Osteocyte (in vitro differentiated cells): ENCODE measurements at regions not wholly inside any gene's neighbourhood (a gene's known extent, or its start where the extent isn't known, plus 50 kb on each side); places are given as distances from the start of the nearest gene placed in this dataset.
"Not testable (repeated sequence)": the region's sequence is repeated elsewhere in the genome, so short reads cannot be mapped to it uniquely, and the experiment has no call there.

Experiments
- DNase-seq: peaks from one replicate; pipeline ENCODE4 v3.0.0; 2021; ENCODE audit warnings: mixed read lengths; ENCODE audit not compliant: unreplicated experiment; ENCODE audit errors: extremely low spot score
- H3K27ac Mint-ChIP-seq: one replicate; pipeline ENCODE4 v1.8.0; 2021; ENCODE audit warnings: mild to moderate bottlenecking, mixed read lengths; ENCODE audit not compliant: unreplicated experiment
- H3K27me3 Mint-ChIP-seq: one replicate; pipeline ENCODE4 v1.8.0; 2021; ENCODE audit warnings: mixed read lengths; ENCODE audit not compliant: unreplicated experiment
- H3K36me3 Mint-ChIP-seq: one replicate; pipeline ENCODE4 v1.8.0; 2021; ENCODE audit warnings: mixed read lengths; ENCODE audit not compliant: unreplicated experiment
- H3K4me1 Mint-ChIP-seq: one replicate; pipeline ENCODE4 v1.8.0; 2021; ENCODE audit warnings: mixed read lengths; ENCODE audit not compliant: unreplicated experiment
- H3K4me3 Mint-ChIP-seq: one replicate; pipeline ENCODE4 v1.8.0; 2021; ENCODE audit warnings: mild to moderate bottlenecking, moderate library complexity, mixed read lengths; ENCODE audit not compliant: unreplicated experiment
- H3K9me3 Mint-ChIP-seq: one replicate; pipeline ENCODE4 v1.8.0; 2021; ENCODE audit warnings: mixed read lengths; ENCODE audit not compliant: unreplicated experiment

GRCh38 chr12:8282181-8282580 is 54.8 kb upstream of the FAM90A1 start:
- H3K9me3 Mint-ChIP-seq, H3K36me3 Mint-ChIP-seq, DNase-seq, H3K4me1 Mint-ChIP-seq, H3K27ac Mint-ChIP-seq, H3K27me3 Mint-ChIP-seq, H3K4me3 Mint-ChIP-seq: not testable (repeated sequence)

GRCh38 chr12:8285681-8286080 is 58.3 kb upstream of the FAM90A1 start:
- not testable (repeated sequence) for DNase-seq, H3K36me3 Mint-ChIP-seq, H3K4me3 Mint-ChIP-seq, H3K27me3 Mint-ChIP-seq, H3K27ac Mint-ChIP-seq, H3K9me3 Mint-ChIP-seq, H3K4me1 Mint-ChIP-seq

- not testable (repeated sequence) for H3K9me3 Mint-ChIP-seq, DNase-seq, H3K4me3 Mint-ChIP-seq, H3K27ac Mint-ChIP-seq, H3K4me1 Mint-ChIP-seq, H3K36me3 Mint-ChIP-seq, H3K27me3 Mint-ChIP-seq
Measured at GRCh38 chr12:8291764-8292163, 64.3 kb upstream of the FAM90A1 start.

- not testable (repeated sequence) for H3K27me3 Mint-ChIP-seq, H3K36me3 Mint-ChIP-seq, H3K9me3 Mint-ChIP-seq, H3K27ac Mint-ChIP-seq, H3K4me1 Mint-ChIP-seq, DNase-seq, H3K4me3 Mint-ChIP-seq
Measured at GRCh38 chr12:8294662-8295061, 67.2 kb upstream of the FAM90A1 start.

- H3K36me3 Mint-ChIP-seq, DNase-seq, H3K4me1 Mint-ChIP-seq, H3K27me3 Mint-ChIP-seq, H3K4me3 Mint-ChIP-seq, H3K9me3 Mint-ChIP-seq, H3K27ac Mint-ChIP-seq: not testable (repeated sequence)
Measured at GRCh38 chr12:8308611-8309010, 81.2 kb upstream of the FAM90A1 start.

GRCh38 chr12:8315997-8316396 is 88.6 kb upstream of the FAM90A1 start:
- H3K4me3 Mint-ChIP-seq, H3K36me3 Mint-ChIP-seq, H3K27ac Mint-ChIP-seq, H3K27me3 Mint-ChIP-seq, DNase-seq, H3K4me1 Mint-ChIP-seq, H3K9me3 Mint-ChIP-seq: not testable (repeated sequence)

GRCh38 chr12:8317675-8318074 is 90.3 kb upstream of the FAM90A1 start:
- not testable (repeated sequence) for H3K27me3 Mint-ChIP-seq, H3K4me1 Mint-ChIP-seq, H3K27ac Mint-ChIP-seq

GRCh38 chr12:8320251-8320730 is 92.9 kb upstream of the FAM90A1 start:
- H3K9me3 Mint-ChIP-seq, H3K27me3 Mint-ChIP-seq, H3K4me3 Mint-ChIP-seq, DNase-seq, H3K27ac Mint-ChIP-seq, H3K36me3 Mint-ChIP-seq, H3K4me1 Mint-ChIP-seq: not testable (repeated sequence)

More at GRCh38 chr12:8317675-8318074, 90.3 kb upstream of the FAM90A1 start:
- not testable (repeated sequence) for H3K36me3 Mint-ChIP-seq, H3K9me3 Mint-ChIP-seq, H3K4me3 Mint-ChIP-seq, DNase-seq

GRCh38 chr12:8320791-8321370 is 93.5 kb upstream of the FAM90A1 start:
- H3K9me3 Mint-ChIP-seq, H3K27ac Mint-ChIP-seq, H3K4me1 Mint-ChIP-seq, DNase-seq, H3K36me3 Mint-ChIP-seq, H3K27me3 Mint-ChIP-seq, H3K4me3 Mint-ChIP-seq: not testable (repeated sequence)

GRCh38 chr12:8325145-8325839 is 97.9 kb upstream of the FAM90A1 start:
- H3K9me3 Mint-ChIP-seq, H3K27me3 Mint-ChIP-seq, H3K36me3 Mint-ChIP-seq, H3K4me1 Mint-ChIP-seq, DNase-seq, H3K27ac Mint-ChIP-seq, H3K4me3 Mint-ChIP-seq: not testable (repeated sequence)

- not testable (repeated sequence) for DNase-seq
Measured at GRCh38 chr12:8328835-8329234, 101.4 kb upstream of the FAM90A1 start.

GRCh38 chr12:8332373-8332772 is 105.0 kb upstream of the FAM90A1 start:
- not testable (repeated sequence) for H3K4me1 Mint-ChIP-seq, DNase-seq, H3K27ac Mint-ChIP-seq, H3K36me3 Mint-ChIP-seq, H3K4me3 Mint-ChIP-seq, H3K27me3 Mint-ChIP-seq, H3K9me3 Mint-ChIP-seq

More at GRCh38 chr12:8328835-8329234, 101.4 kb upstream of the FAM90A1 start:
- H3K27ac Mint-ChIP-seq, H3K9me3 Mint-ChIP-seq, H3K27me3 Mint-ChIP-seq, H3K4me1 Mint-ChIP-seq, H3K36me3 Mint-ChIP-seq, H3K4me3 Mint-ChIP-seq: not testable (repeated sequence)
